ENCODE measurements at regions not wholly inside any gene's neighbourhood (a gene's known extent, or its start where the extent isn't known, plus 50 kb on each side); places are given as distances from the start of the nearest gene placed in this dataset.

GRCh38 chr9:118463419-118463818 is 759.2 kb downstream of the TLR4 start:
- Histone ChIP-seq H3K4me3 (ENCODE audit: low read depth, low read length) (no peak overlapping the region), H3K9me3 (ENCODE audit: control insufficient read depth, insufficient read depth, low read length) (no peaks in the 10 kb centered on the region), H3K36me3 (ENCODE audit: control insufficient read depth, insufficient read depth, low read length) (no peaks in the 10 kb centered on the region), H3K27ac (ENCODE audit: low read depth, low read length) (no peak overlapping the region), H3K27me3 (ENCODE audit: control insufficient read depth, insufficient read depth, low read length) (no peaks in the 10 kb centered on the region), H3K9ac (ENCODE audit: low read depth, low read length) (no peak overlapping the region), H3K4me1 (ENCODE audit: control insufficient read depth, insufficient read depth, low read length) (no peaks in the 10 kb centered on the region)

- H3K9me3 ChIP-seq (ENCODE audit: control insufficient read depth, insufficient read depth, low read length): no peaks in the 10 kb centered on the region
- no peak overlapping the region for H3K4me3 ChIP-seq (ENCODE audit: low read depth, low read length)
- peak overlapping the region; percentile 45 for H3K27ac ChIP-seq (ENCODE audit: low read depth, low read length)
- H3K36me3 ChIP-seq (ENCODE audit: control insufficient read depth, insufficient read depth, low read length): no peaks in the 10 kb centered on the region
- H3K4me1 ChIP-seq (ENCODE audit: control insufficient read depth, insufficient read depth, low read length): peaks cover 9% of the 10 kb centered on the region; the same call in 1 of the 2 replicates
- H3K9ac ChIP-seq (ENCODE audit: low read depth, low read length): no peak overlapping the region
- H3K27me3 ChIP-seq (ENCODE audit: control insufficient read depth, insufficient read depth, low read length): no peaks in the 10 kb centered on the region
Measured at GRCh38 chr9:118473521-118473920, 769.3 kb downstream of the TLR4 start.

- no peaks in the 10 kb centered on the region for H3K36me3 ChIP-seq (ENCODE audit: control insufficient read depth, insufficient read depth, low read length)
- 0 out of 2 replicates have a peak, but pooled peaks cover 4% of the 10 kb centered on the region for H3K4me1 ChIP-seq (ENCODE audit: control insufficient read depth, insufficient read depth, low read length)
- no peak overlapping the region for H3K9ac ChIP-seq (ENCODE audit: low read depth, low read length)
- no peaks in the 10 kb centered on the region for H3K9me3 ChIP-seq (ENCODE audit: control insufficient read depth, insufficient read depth, low read length)
- H3K27me3 ChIP-seq (ENCODE audit: control insufficient read depth, insufficient read depth, low read length): no peaks in the 10 kb centered on the region
- H3K27ac ChIP-seq (ENCODE audit: low read depth, low read length): no peak overlapping the region
- H3K4me3 ChIP-seq (ENCODE audit: low read depth, low read length): no peak overlapping the region
Measured at GRCh38 chr9:118478752-118479151, 774.5 kb downstream of the TLR4 start.

GRCh38 chr9:118482306-118482705 is 778.1 kb downstream of the TLR4 start:
- Histone ChIP-seq H3K36me3 (ENCODE audit: control insufficient read depth, insufficient read depth, low read length) (no peaks in the 10 kb centered on the region), H3K9ac (ENCODE audit: low read depth, low read length) (no peak overlapping the region)

GRCh38 chr9:118483677-118484076 is 779.5 kb downstream of the TLR4 start:
- no peak overlapping the region for H3K4me3 ChIP-seq (ENCODE audit: low read depth, low read length)
- H3K36me3 ChIP-seq (ENCODE audit: control insufficient read depth, insufficient read depth, low read length): no peaks in the 10 kb centered on the region
- H3K27ac ChIP-seq (ENCODE audit: low read depth, low read length): no peak overlapping the region
- H3K9me3 ChIP-seq (ENCODE audit: control insufficient read depth, insufficient read depth, low read length): no peaks in the 10 kb centered on the region
- H3K4me1 ChIP-seq (ENCODE audit: control insufficient read depth, insufficient read depth, low read length): no peaks in the 10 kb centered on the region
- no peaks in the 10 kb centered on the region for H3K27me3 ChIP-seq (ENCODE audit: control insufficient read depth, insufficient read depth, low read length)
- no peak overlapping the region for H3K9ac ChIP-seq (ENCODE audit: low read depth, low read length)

More at GRCh38 chr9:118482306-118482705, 778.1 kb downstream of the TLR4 start:
- Histone ChIP-seq H3K27me3 (ENCODE audit: control insufficient read depth, insufficient read depth, low read length) (no peaks in the 10 kb centered on the region), H3K4me1 (ENCODE audit: control insufficient read depth, insufficient read depth, low read length) (no peaks in the 10 kb centered on the region), H3K9me3 (ENCODE audit: control insufficient read depth, insufficient read depth, low read length) (no peaks in the 10 kb centered on the region), H3K4me3 (ENCODE audit: low read depth, low read length) (no peak overlapping the region), H3K27ac (ENCODE audit: low read depth, low read length) (no peak overlapping the region)

- Histone ChIP-seq H3K27me3 (ENCODE audit: control insufficient read depth, insufficient read depth, low read length) (no peaks in the 10 kb centered on the region), H3K27ac (ENCODE audit: low read depth, low read length) (no peak overlapping the region), H3K9me3 (ENCODE audit: control insufficient read depth, insufficient read depth, low read length) (peaks cover 11% of the 10 kb centered on the region), H3K36me3 (ENCODE audit: control insufficient read depth, insufficient read depth, low read length) (no peaks in the 10 kb centered on the region), H3K4me3 (ENCODE audit: low read depth, low read length) (no peak overlapping the region), H3K4me1 (ENCODE audit: control insufficient read depth, insufficient read depth, low read length) (no peaks in the 10 kb centered on the region), H3K9ac (ENCODE audit: low read depth, low read length) (no peak overlapping the region)
Measured at GRCh38 chr9:118503236-118503635, 799.0 kb downstream of the TLR4 start.

- Histone ChIP-seq H3K27me3 (ENCODE audit: control insufficient read depth, insufficient read depth, low read length) (no peaks in the 10 kb centered on the region), H3K36me3 (ENCODE audit: control insufficient read depth, insufficient read depth, low read length) (no peaks in the 10 kb centered on the region), H3K4me1 (ENCODE audit: control insufficient read depth, insufficient read depth, low read length) (no peaks in the 10 kb centered on the region)
Measured at GRCh38 chr9:118510711-118511110, 806.5 kb downstream of the TLR4 start.

GRCh38 chr9:118515947-118516346 is 811.7 kb downstream of the TLR4 start:
- Histone ChIP-seq H3K9me3 (ENCODE audit: control insufficient read depth, insufficient read depth, low read length) (no peaks in the 10 kb centered on the region), H3K4me3 (ENCODE audit: low read depth, low read length) (no peak overlapping the region), H3K36me3 (ENCODE audit: control insufficient read depth, insufficient read depth, low read length) (no peaks in the 10 kb centered on the region), H3K9ac (ENCODE audit: low read depth, low read length) (no peak overlapping the region), H3K27ac (ENCODE audit: low read depth, low read length) (no peak overlapping the region), H3K4me1 (ENCODE audit: control insufficient read depth, insufficient read depth, low read length) (no peaks in the 10 kb centered on the region), H3K27me3 (ENCODE audit: control insufficient read depth, insufficient read depth, low read length) (no peaks in the 10 kb centered on the region)

More at GRCh38 chr9:118510711-118511110, 806.5 kb downstream of the TLR4 start:
- Histone ChIP-seq H3K4me3 (ENCODE audit: low read depth, low read length) (no peak overlapping the region), H3K27ac (ENCODE audit: low read depth, low read length) (no peak overlapping the region), H3K9ac (ENCODE audit: low read depth, low read length) (no peak overlapping the region), H3K9me3 (ENCODE audit: control insufficient read depth, insufficient read depth, low read length) (no peaks in the 10 kb centered on the region)

- Histone ChIP-seq H3K27me3 (ENCODE audit: control insufficient read depth, insufficient read depth, low read length) (no peaks in the 10 kb centered on the region), H3K36me3 (ENCODE audit: control insufficient read depth, insufficient read depth, low read length) (no peaks in the 10 kb centered on the region), H3K4me1 (ENCODE audit: control insufficient read depth, insufficient read depth, low read length) (peaks cover 10% of the 10 kb centered on the region), H3K4me3 (ENCODE audit: low read depth, low read length) (no peak overlapping the region), H3K27ac (ENCODE audit: low read depth, low read length) (no peak overlapping the region), H3K9ac (ENCODE audit: low read depth, low read length) (no peak overlapping the region), H3K9me3 (ENCODE audit: control insufficient read depth, insufficient read depth, low read length) (no peaks in the 10 kb centered on the region)
Measured at GRCh38 chr9:118521261-118521660, 817.1 kb downstream of the TLR4 start.

GRCh38 chr9:118522093-118523028 is 818.2 kb downstream of the TLR4 start:
- Histone ChIP-seq H3K9ac (ENCODE audit: low read depth, low read length) (no peak overlapping the region), H3K27ac (ENCODE audit: low read depth, low read length) (peak overlapping the region; percentile 29), H3K36me3 (ENCODE audit: control insufficient read depth, insufficient read depth, low read length) (no peaks in the 10 kb centered on the region), H3K4me3 (ENCODE audit: low read depth, low read length) (no peak overlapping the region), H3K27me3 (ENCODE audit: control insufficient read depth, insufficient read depth, low read length) (no peaks in the 10 kb centered on the region), H3K4me1 (ENCODE audit: control insufficient read depth, insufficient read depth, low read length) (peaks cover 10% of the 10 kb centered on the region), H3K9me3 (ENCODE audit: control insufficient read depth, insufficient read depth, low read length) (no peaks in the 10 kb centered on the region)

GRCh38 chr9:118527261-118527660 is 823.1 kb downstream of the TLR4 start:
- no peaks in the 10 kb centered on the region for H3K27me3 ChIP-seq (ENCODE audit: control insufficient read depth, insufficient read depth, low read length)
- H3K36me3 ChIP-seq (ENCODE audit: control insufficient read depth, insufficient read depth, low read length): no peaks in the 10 kb centered on the region
- H3K9ac ChIP-seq (ENCODE audit: low read depth, low read length): no peak overlapping the region
- peaks cover 9% of the 10 kb centered on the region for H3K4me1 ChIP-seq (ENCODE audit: control insufficient read depth, insufficient read depth, low read length)
- no peak overlapping the region for H3K4me3 ChIP-seq (ENCODE audit: low read depth, low read length)
- no peak overlapping the region for H3K27ac ChIP-seq (ENCODE audit: low read depth, low read length)
- H3K9me3 ChIP-seq (ENCODE audit: control insufficient read depth, insufficient read depth, low read length): no peaks in the 10 kb centered on the region
